Endodermal cell (in vitro differentiated cells): ENCODE measurements at regions not wholly inside any gene's neighbourhood (a gene's known extent, or its start where the extent isn't known, plus 50 kb on each side); places are given as distances from the start of the nearest gene placed in this dataset.

ENCODE experiments used
- DNase-seq: peaks from one replicate; pipeline ENCODE4 v3.0.0-alpha.2; 2017
- H3K27ac ChIP-seq: 2 replicates; pipeline ENCODE4 v1.5.1; 2013; ENCODE audit warnings: mild to moderate bottlenecking, low read depth, low read length, moderate library complexity
- H3K27me3 ChIP-seq: 2 replicates; pipeline ENCODE4 v1.6.1; 2013; ENCODE audit warnings: mild to moderate bottlenecking, low read length, moderate library complexity; ENCODE audit not compliant: insufficient read depth, control insufficient read depth, poor library complexity, severe bottlenecking
- H3K36me3 ChIP-seq: 2 replicates; pipeline ENCODE4 v1.7.0; 2013; ENCODE audit warnings: mild to moderate bottlenecking, low read length, moderate library complexity; ENCODE audit not compliant: control insufficient read depth, insufficient read depth
- H3K4me1 ChIP-seq: one replicate; pipeline ENCODE4 v1.7.0; 2013; ENCODE audit warnings: low read length; ENCODE audit not compliant: control insufficient read depth, insufficient read depth
- H3K4me3 ChIP-seq: 2 replicates; pipeline ENCODE4 v1.5.1; 2013; ENCODE audit warnings: mild to moderate bottlenecking, low read length, moderate library complexity
- H3K9ac ChIP-seq: 2 replicates; pipeline ENCODE4 v1.6.1; 2013; ENCODE audit warnings: mild to moderate bottlenecking, low read length, moderate library complexity; ENCODE audit not compliant: poor library complexity, severe bottlenecking; ENCODE audit errors: extremely low read depth
- H3K9me3 ChIP-seq: 2 replicates; pipeline ENCODE4 v1.6.1; 2013; ENCODE audit warnings: mild to moderate bottlenecking, low read length, moderate library complexity; ENCODE audit not compliant: control insufficient read depth
- H3K27ac Mint-ChIP-seq: 2 replicates; pipeline ENCODE4 v1.8.0; 2020; ENCODE audit warnings: mixed read lengths
- H3K27me3 Mint-ChIP-seq: 2 replicates; pipeline ENCODE4 v1.8.0; 2021; ENCODE audit warnings: mild to moderate bottlenecking, mixed read lengths; ENCODE audit not compliant: insufficient read depth
- H3K36me3 Mint-ChIP-seq: 2 replicates; pipeline ENCODE4 v1.8.0; 2020; ENCODE audit warnings: low read depth, mixed read lengths
- H3K4me1 Mint-ChIP-seq: 2 replicates; pipeline ENCODE4 v1.8.0; 2020; ENCODE audit warnings: mixed read lengths
- H3K4me3 Mint-ChIP-seq: 2 replicates; pipeline ENCODE4 v1.8.0; 2020; ENCODE audit warnings: mild to moderate bottlenecking, moderate library complexity, mixed read lengths
- H3K9me3 Mint-ChIP-seq: 2 replicates; pipeline ENCODE4 v1.8.0; 2020; ENCODE audit warnings: mild to moderate bottlenecking, mixed read lengths
- WGBS, 2 experiments: methylation state at CpG; one replicate each; pipeline versions ENCODE4 v1.1.5 to v1.1.7; 2013; ENCODE audit warnings: missing lambda C conversion rate in 2 of 2, mixed read lengths in 1 of 2; ENCODE audit not compliant: insufficient coverage in 1 of 2, insufficient read length in 1 of 2; 5-methylcytosine and 5-hydroxymethylcytosine counted together
- TF ChIP-seq, protein P1 (sequence below): fragments of 200-600 bp; sonication (generic); conservative IDR thresholded peaks from 2 replicates; pipeline ENCODE4 v1.5.0; 2021; ENCODE audit warnings: antibody characterized with exemption, mild to moderate bottlenecking

DNA sequence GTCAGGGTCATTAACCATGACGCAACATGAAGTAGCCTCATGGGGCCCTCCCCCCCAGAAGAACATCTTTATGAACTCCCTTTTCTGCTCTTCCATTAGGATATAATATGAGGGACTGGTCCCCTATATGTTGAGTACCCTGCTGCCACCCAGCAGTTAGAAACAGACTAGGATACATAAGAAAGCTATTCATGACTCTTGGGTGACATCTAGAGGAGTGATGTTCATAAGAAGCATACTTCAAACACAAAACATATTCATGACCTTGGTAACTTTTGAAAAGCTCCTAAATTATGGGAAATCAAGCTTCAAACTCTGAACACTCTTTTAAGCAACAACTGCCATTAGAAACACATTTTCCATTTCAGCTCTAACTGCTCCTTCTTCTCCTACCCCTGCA lies 155.2 kb upstream of the SPIN4 start:
- H3K27ac ChIP-seq = no peak overlapping the region
- H3K4me3 ChIP-seq = no peak overlapping the region
- H3K9ac ChIP-seq = no peak overlapping the region
- H3K4me3 Mint-ChIP-seq = no peak overlapping the region
- H3K36me3 Mint-ChIP-seq = no peaks in the 10 kb centered on the region
- H3K9me3 Mint-ChIP-seq = peaks cover 35% of the 10 kb centered on the region
- no peaks in the 10 kb centered on the region for H3K27me3 Mint-ChIP-seq
- TF ChIP-seq, protein P1, sequence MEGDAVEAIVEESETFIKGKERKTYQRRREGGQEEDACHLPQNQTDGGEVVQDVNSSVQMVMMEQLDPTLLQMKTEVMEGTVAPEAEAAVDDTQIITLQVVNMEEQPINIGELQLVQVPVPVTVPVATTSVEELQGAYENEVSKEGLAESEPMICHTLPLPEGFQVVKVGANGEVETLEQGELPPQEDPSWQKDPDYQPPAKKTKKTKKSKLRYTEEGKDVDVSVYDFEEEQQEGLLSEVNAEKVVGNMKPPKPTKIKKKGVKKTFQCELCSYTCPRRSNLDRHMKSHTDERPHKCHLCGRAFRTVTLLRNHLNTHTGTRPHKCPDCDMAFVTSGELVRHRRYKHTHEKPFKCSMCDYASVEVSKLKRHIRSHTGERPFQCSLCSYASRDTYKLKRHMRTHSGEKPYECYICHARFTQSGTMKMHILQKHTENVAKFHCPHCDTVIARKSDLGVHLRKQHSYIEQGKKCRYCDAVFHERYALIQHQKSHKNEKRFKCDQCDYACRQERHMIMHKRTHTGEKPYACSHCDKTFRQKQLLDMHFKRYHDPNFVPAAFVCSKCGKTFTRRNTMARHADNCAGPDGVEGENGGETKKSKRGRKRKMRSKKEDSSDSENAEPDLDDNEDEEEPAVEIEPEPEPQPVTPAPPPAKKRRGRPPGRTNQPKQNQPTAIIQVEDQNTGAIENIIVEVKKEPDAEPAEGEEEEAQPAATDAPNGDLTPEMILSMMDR = peak; percentile 65
- H3K4me1 ChIP-seq = no peaks in the 10 kb centered on the region
- WGBS, 2 experiments = 83% methylated on average over 1 of the region's 1 CpG; no CpG with 5 or more reads in 1 of the 2 experiments
- DNase-seq = no peak
- no peaks in the 10 kb centered on the region for H3K36me3 ChIP-seq
- no peaks in the 10 kb centered on the region for H3K9me3 ChIP-seq
- peaks cover 4% of the 10 kb centered on the region for H3K4me1 Mint-ChIP-seq
- H3K27me3 ChIP-seq = no peaks in the 10 kb centered on the region
- no peak overlapping the region for H3K27ac Mint-ChIP-seq

DNA sequence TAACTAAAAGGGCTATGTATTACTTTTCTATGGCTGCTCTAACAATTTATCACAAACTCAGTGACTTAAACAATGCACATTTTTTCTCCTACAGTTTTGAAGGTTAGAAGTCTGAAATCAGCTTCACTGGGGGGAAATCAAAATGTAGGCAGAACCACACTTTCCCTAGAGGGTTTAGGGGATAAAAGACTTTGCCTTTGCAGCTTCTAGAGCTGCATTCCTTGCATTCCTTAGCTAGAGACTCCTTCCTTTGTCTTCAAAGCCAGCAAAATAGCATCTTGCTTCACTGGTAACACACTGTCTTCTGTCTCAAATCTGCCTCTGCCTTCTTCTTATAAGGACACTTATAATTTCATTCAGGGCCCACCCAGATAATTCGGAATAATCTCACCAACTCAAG lies 152.4 kb upstream of the SPIN4 start:
- Mint-ChIP-seq H3K4me3 (no peak overlapping the region), H3K36me3 (no peaks in the 10 kb centered on the region), H3K27ac (peak overlapping the region; percentile 64), H3K9me3 (peaks cover 43% of the 10 kb centered on the region), H3K27me3 (no peaks in the 10 kb centered on the region), H3K4me1 (peaks cover 4% of the 10 kb centered on the region)
- 5% methylated on average over 1 of the region's 1 CpG; no CpG with 5 or more reads in 1 of the 2 experiments for WGBS, 2 experiments
- Histone ChIP-seq H3K9ac (no peak overlapping the region), H3K36me3 (no peaks in the 10 kb centered on the region), H3K27me3 (no peaks in the 10 kb centered on the region), H3K9me3 (no peaks in the 10 kb centered on the region), H3K4me1 (no peaks in the 10 kb centered on the region), H3K27ac (peak overlapping the region; percentile 92), H3K4me3 (no peak overlapping the region)
- peak; percentile 40 for DNase-seq
- TF ChIP-seq, protein P1 = no peak

DNA sequence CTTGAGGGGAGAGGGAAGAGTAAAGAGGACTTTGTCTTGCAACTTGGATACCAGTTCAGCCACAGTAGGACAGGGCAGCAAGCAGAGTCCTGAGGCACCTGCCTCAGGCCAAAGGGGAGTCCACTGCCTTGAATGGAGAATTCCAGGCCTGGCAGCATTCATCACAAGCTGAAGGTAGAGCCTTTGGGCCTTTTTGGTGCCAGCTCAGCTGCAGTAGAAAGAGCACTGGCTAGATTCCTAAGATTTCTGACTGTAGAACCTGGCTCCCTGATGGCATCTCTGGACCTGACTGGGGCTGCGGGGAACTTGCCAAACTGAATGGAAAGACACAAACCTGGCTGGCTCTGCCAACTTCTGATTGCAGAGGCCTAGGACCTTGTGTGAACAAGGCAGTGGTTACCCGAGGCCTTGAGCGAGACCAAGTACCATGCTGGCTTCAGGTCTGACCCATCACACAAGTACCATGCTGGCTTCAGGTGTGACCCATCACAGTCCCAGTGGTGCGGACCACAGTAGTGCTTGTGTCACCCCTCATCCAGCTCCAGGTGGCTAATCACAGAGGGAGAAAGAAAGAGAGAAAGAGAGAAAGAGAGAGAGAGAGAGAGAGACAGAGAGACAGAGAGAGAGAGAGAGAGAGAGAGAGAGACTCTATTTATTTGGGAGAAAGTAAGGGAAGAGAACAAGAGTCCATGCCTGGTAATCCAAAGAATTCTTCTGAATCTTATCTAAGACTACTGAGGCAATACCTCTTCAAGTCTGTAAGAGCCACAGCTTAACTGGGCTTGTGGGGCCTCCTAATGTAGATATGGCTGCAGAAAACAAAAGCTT lies 137.6 kb upstream of the SPIN4 start:
- H3K36me3 Mint-ChIP-seq = peaks cover 9% of the 10 kb centered on the region
- H3K9me3 Mint-ChIP-seq = peaks cover 72% of the 10 kb centered on the region
- Histone ChIP-seq H3K4me3 (no peak overlapping the region), H3K27ac (no peak overlapping the region), H3K27me3 (peaks cover 16% of the 10 kb centered on the region), H3K4me1 (no peaks in the 10 kb centered on the region), H3K9me3 (peaks cover 6% of the 10 kb centered on the region), H3K9ac (no peak overlapping the region), H3K36me3 (no peaks in the 10 kb centered on the region)
- TF ChIP-seq, protein P1 = no peak
- no peak overlapping the region for H3K27ac Mint-ChIP-seq
- peaks cover 4% of the 10 kb centered on the region for H3K4me1 Mint-ChIP-seq
- peaks cover 11% of the 10 kb centered on the region for H3K27me3 Mint-ChIP-seq
- no peak overlapping the region for H3K4me3 Mint-ChIP-seq
- 96% methylated on average over 4 of the region's 4 CpGs; no CpG with 5 or more reads in 1 of the 2 experiments for WGBS, 2 experiments
- no peak for DNase-seq
